ENCODE measurements at regions not wholly inside any gene's neighbourhood (a gene's known extent, or its start where the extent isn't known, plus 50 kb on each side); places are given as distances from the start of the nearest gene placed in this dataset.

DNA sequence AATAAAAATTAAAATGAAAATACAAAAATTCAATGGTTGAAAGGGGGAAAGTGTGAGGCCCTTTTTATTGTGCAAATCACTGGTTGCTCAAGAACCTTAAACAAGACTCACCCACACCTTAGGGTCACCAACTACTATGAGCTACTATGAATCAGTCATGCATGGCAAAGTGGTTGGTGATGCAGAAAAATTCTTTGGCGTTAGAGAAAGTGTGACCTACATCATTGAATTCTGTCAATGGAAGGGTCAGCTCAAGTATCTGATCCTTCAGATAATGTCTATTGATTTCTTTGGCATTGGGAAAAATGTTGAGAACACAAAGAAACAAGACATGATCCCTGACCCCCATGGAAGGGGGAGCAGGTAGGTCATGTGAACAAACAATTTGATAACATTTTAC is 149.7 kb upstream of the ADCY2 start:
- TF ChIP-seq POLR2A (IDR thresholded peaks at IDR 0.05) = no peak
- TF ChIP-seq, protein P1, sequence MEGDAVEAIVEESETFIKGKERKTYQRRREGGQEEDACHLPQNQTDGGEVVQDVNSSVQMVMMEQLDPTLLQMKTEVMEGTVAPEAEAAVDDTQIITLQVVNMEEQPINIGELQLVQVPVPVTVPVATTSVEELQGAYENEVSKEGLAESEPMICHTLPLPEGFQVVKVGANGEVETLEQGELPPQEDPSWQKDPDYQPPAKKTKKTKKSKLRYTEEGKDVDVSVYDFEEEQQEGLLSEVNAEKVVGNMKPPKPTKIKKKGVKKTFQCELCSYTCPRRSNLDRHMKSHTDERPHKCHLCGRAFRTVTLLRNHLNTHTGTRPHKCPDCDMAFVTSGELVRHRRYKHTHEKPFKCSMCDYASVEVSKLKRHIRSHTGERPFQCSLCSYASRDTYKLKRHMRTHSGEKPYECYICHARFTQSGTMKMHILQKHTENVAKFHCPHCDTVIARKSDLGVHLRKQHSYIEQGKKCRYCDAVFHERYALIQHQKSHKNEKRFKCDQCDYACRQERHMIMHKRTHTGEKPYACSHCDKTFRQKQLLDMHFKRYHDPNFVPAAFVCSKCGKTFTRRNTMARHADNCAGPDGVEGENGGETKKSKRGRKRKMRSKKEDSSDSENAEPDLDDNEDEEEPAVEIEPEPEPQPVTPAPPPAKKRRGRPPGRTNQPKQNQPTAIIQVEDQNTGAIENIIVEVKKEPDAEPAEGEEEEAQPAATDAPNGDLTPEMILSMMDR (IDR thresholded peaks at IDR 0.05) = no peak

Measured in esophagus squamous epithelium (tissue), 4 donors.